ENCODE measurements at regions not wholly inside any gene's neighbourhood (a gene's known extent, or its start where the extent isn't known, plus 50 kb on each side); places are given as distances from the start of the nearest gene placed in this dataset.

GRCh38 chr9:6153425-6153824 lies 62.2 kb upstream of the IL33 start:
- TF ChIP-seq POLR2A (IDR thresholded peaks at IDR 0.05): no peak
- TF ChIP-seq, protein P1, sequence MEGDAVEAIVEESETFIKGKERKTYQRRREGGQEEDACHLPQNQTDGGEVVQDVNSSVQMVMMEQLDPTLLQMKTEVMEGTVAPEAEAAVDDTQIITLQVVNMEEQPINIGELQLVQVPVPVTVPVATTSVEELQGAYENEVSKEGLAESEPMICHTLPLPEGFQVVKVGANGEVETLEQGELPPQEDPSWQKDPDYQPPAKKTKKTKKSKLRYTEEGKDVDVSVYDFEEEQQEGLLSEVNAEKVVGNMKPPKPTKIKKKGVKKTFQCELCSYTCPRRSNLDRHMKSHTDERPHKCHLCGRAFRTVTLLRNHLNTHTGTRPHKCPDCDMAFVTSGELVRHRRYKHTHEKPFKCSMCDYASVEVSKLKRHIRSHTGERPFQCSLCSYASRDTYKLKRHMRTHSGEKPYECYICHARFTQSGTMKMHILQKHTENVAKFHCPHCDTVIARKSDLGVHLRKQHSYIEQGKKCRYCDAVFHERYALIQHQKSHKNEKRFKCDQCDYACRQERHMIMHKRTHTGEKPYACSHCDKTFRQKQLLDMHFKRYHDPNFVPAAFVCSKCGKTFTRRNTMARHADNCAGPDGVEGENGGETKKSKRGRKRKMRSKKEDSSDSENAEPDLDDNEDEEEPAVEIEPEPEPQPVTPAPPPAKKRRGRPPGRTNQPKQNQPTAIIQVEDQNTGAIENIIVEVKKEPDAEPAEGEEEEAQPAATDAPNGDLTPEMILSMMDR (IDR thresholded peaks at IDR 0.05): no peak

Measured in lower leg skin (tissue), 3 donors.